SK-N-SH (cell line): ENCODE measurements at regions not wholly inside any gene's neighbourhood (a gene's known extent, or its start where the extent isn't known, plus 50 kb on each side); places are given as distances from the start of the nearest gene placed in this dataset.

Source experiments
- CTCF ChIA-PET: fragments of 300-600, 350-600 bp; formaldehyde crosslinking; extraction: SDS; loops from one replicate; lab custom pipeline; 2021; lab: Yijun Ruan, JAX
- POLR2A ChIA-PET: fragments of 350-600 bp; sonication (Branson Sonifier 250); formaldehyde crosslinking; extraction: SDS; loops from one replicate; lab custom pipeline; 2020; ENCODE audit warnings: antibody characterized with exemption, inconsistent platforms; lab: Yijun Ruan, JAX
- DNase-seq: peaks from one replicate; pipeline ENCODE4 v3.0.0; 2012
- H2AFZ ChIP-seq: fragments of 200-600 bp; sonication (generic); 2 replicates; pipeline ENCODE4 v1.8.1; 2016; ENCODE audit warnings: antibody characterized with exemption, mild to moderate bottlenecking, low read depth
- H3F3A ChIP-seq: fragments of 200-600 bp; sonication (generic); replicated peaks from 2 replicates; pipeline ENCODE3; 2016; ENCODE audit warnings: antibody characterized with exemption, mild to moderate bottlenecking; ENCODE audit not compliant: insufficient read depth
- H3K27ac ChIP-seq, 2 experiments: fragments of 200-500 bp in 1 of 2; fragments of 200-600 bp in 1 of 2; sonication (Bioruptor generic) in 1 of 2; sonication (generic), shearing (Covaris generic) in 1 of 2; 2 replicates each; pipeline versions ENCODE4 v1.5.1 to v1.6.1; 2014 to 2016; ENCODE audit warnings: low read depth in 2 of 2, inconsistent platforms in 1 of 2, low read length in 1 of 2, mild to moderate bottlenecking in 1 of 2, mixed read lengths in 1 of 2
- H3K27me3 ChIP-seq: fragments of 200-600 bp; sonication (generic), shearing (Covaris generic); 2 replicates; pipeline ENCODE4 v1.6.1; 2016; ENCODE audit warnings: mixed run types; ENCODE audit not compliant: insufficient read depth
- H3K36me3 ChIP-seq, 2 experiments: fragments of 200-500 bp in 1 of 2; fragments of 200-600 bp in 1 of 2; sonication (Bioruptor generic) in 1 of 2; sonication (generic) in 1 of 2; replicated peaks in 1 of 2; 2 replicates each; pipeline versions ENCODE3 to v1.5.1; 2014 to 2016; ENCODE audit warnings: low read length in 1 of 2, mild to moderate bottlenecking in 1 of 2; ENCODE audit not compliant: insufficient read depth in 2 of 2, control insufficient read depth in 1 of 2
- H3K4me1 ChIP-seq, 2 experiments: fragments of 200-500 bp in 1 of 2; fragments of 200-600 bp in 1 of 2; sonication (Bioruptor generic) in 1 of 2; sonication (generic), shearing (Covaris generic) in 1 of 2; 2 replicates each; pipeline versions ENCODE4 v1.5.1 to v1.6.1; 2014 to 2016; ENCODE audit warnings: low read depth in 1 of 2, low read length in 1 of 2, mixed run types in 1 of 2; ENCODE audit not compliant: insufficient read depth in 2 of 2, control insufficient read depth in 1 of 2
- H3K4me2 ChIP-seq: fragments of 200-600 bp; sonication (generic), shearing (Covaris generic); 2 replicates; pipeline ENCODE4 v1.6.1; 2017; ENCODE audit warnings: mixed run types
- H3K4me3 ChIP-seq, 2 experiments: fragments of 200-500 bp in 1 of 2; fragments of 200-600 bp in 1 of 2; sonication (Bioruptor generic) in 1 of 2; sonication (generic), shearing (Covaris generic) in 1 of 2; 2 replicates each; pipeline versions ENCODE4 v1.5.1 to v1.8.1; 2014 to 2016; ENCODE audit warnings: low read depth in 2 of 2, inconsistent platforms in 1 of 2, low read length in 1 of 2, mild to moderate bottlenecking in 1 of 2, mixed read lengths in 1 of 2, moderate library complexity in 1 of 2
- H3K79me2 ChIP-seq: fragments of 200-600 bp; sonication (generic); 2 replicates; pipeline ENCODE4 v1.8.1; 2017; ENCODE audit warnings: mild to moderate bottlenecking; ENCODE audit not compliant: insufficient read depth
- H3K9ac ChIP-seq: fragments of 200-600 bp; sonication (generic); 2 replicates; pipeline ENCODE4 v1.6.1; 2017; ENCODE audit warnings: mixed run types
- H3K9me2 ChIP-seq: fragments of 200-600 bp; sonication (generic); 2 replicates; pipeline ENCODE4 v1.6.1; 2017; ENCODE audit warnings: mixed run types
- H3K9me3 ChIP-seq: fragments of 200-600 bp; sonication (generic); 2 replicates; pipeline ENCODE4 v1.6.1; 2017; ENCODE audit warnings: mixed run types, mild to moderate bottlenecking, moderate library complexity
- H4K20me1 ChIP-seq: fragments of 200-600 bp; sonication (generic); 2 replicates; pipeline ENCODE4 v1.6.1; 2017; ENCODE audit warnings: mild to moderate bottlenecking, mixed run types; ENCODE audit not compliant: insufficient read depth
- EP300 ChIP-seq, 2 experiments: IDR thresholded peaks; 2 replicates each; pipeline versions ENCODE4 v1.4.0 to v1.6.1; 2012; ENCODE audit warnings: borderline replicate concordance in 1 of 2, low read depth in 1 of 2, low read length in 1 of 2
- EZH2phosphoT487 ChIP-seq: fragments of 200-600 bp; sonication (generic); IDR thresholded peaks from 2 replicates; pipeline ENCODE4 v1.6.1; 2017; ENCODE audit warnings: low read depth, mixed run types, mild to moderate bottlenecking, antibody characterized with exemption, moderate library complexity, borderline replicate concordance
- FOXJ3 ChIP-seq: sonication (generic); formaldehyde crosslinking; IDR thresholded peaks from 2 replicates; pipeline ENCODE4 v1.5.1; 2020; ENCODE audit warnings: mild to moderate bottlenecking, missing genetic modification reagents
- FOXM1 ChIP-seq: IDR thresholded peaks from 2 replicates; pipeline ENCODE4 v1.4.0; 2012; ENCODE audit warnings: low read depth, mild to moderate bottlenecking
- GATA2 ChIP-seq: sonication (generic); formaldehyde crosslinking; IDR thresholded peaks from 2 replicates; pipeline ENCODE4 v1.5.0; 2020; ENCODE audit warnings: mild to moderate bottlenecking, missing genetic modification reagents
- IRF3 ChIP-seq: fragments of 150-350 bp; IDR thresholded peaks from 2 replicates; pipeline ENCODE4 v1.6.1; 2016; ENCODE audit warnings: mild to moderate bottlenecking, low read depth, low read length
- JUND ChIP-seq: IDR thresholded peaks from 2 replicates; pipeline ENCODE4 v1.4.0; 2012
- MEF2A ChIP-seq: IDR thresholded peaks from 2 replicates; pipeline ENCODE4 v1.4.0; 2012; ENCODE audit warnings: low read depth, borderline replicate concordance
- REST ChIP-seq: IDR thresholded peaks from 2 replicates; pipeline ENCODE4 v1.6.1; 2012; ENCODE audit warnings: mild to moderate bottlenecking, low read depth, low read length, moderate library complexity
- SMC3 ChIP-seq: IDR thresholded peaks from 2 replicates; pipeline ENCODE4 v1.6.1; 2012; ENCODE audit warnings: low read depth, low read length, improper control_type of control experiment
- TAF1 ChIP-seq: IDR thresholded peaks from 2 replicates; pipeline ENCODE4 v1.6.1; 2012; ENCODE audit warnings: low read depth, mild to moderate bottlenecking, low read length, moderate library complexity, borderline replicate concordance
- ZBTB33 ChIP-seq: IDR thresholded peaks from 2 replicates; pipeline ENCODE4 v1.4.0; 2012; ENCODE audit warnings: low read depth, borderline replicate concordance
- WGBS: methylation state at CpG from one replicate; pipeline ENCODE4 v1.1.6; 2017; ENCODE audit warnings: low lambda C conversion rate; 5-methylcytosine and 5-hydroxymethylcytosine counted together

GRCh38 chr3:104723000-104723399 lies 643.7 kb upstream of the ALCAM start:
- CTCF ChIA-PET = no interaction called here
- Histone ChIP-seq H3F3A (no peaks in the 10 kb centered on the region), H3K9me3 (no peaks in the 10 kb centered on the region), H3K9ac (no peak overlapping the region), H3K27ac (no peak overlapping the region), H3K36me3 (no peaks in the 10 kb centered on the region)
- TF ChIP-seq FOXM1 = no peak
- no peak for TF ChIP-seq SMC3
- TF ChIP-seq REST = no peak
- TF ChIP-seq MEF2A = no peak
- TF ChIP-seq IRF3 = no peak
- no peak for TF ChIP-seq EP300 (IDR thresholded peaks at IDR 0.05; ENCODE audit: borderline replicate concordance in 1 of 2, low read depth in 1 of 2, low read length in 1 of 2)
- no peak for TF ChIP-seq FOXJ3
- TF ChIP-seq EZH2phosphoT487 = no peak
- TF ChIP-seq, all 33 proteins: peak for 0
- Histone ChIP-seq H3K9me2 (no peaks in the 10 kb centered on the region), H3K79me2 (no peaks in the 10 kb centered on the region), H3K4me1 (no peaks in the 10 kb centered on the region), H3K4me3 (no peak overlapping the region), H2AFZ (no peak overlapping the region), H4K20me1 (no peaks in the 10 kb centered on the region), H3K4me2 (no peak overlapping the region), H3K27me3 (no peaks in the 10 kb centered on the region)
- WGBS = 69% methylated on average over 4 of the region's 4 CpGs
- POLR2A ChIA-PET = no interaction called here
- no peak for DNase-seq

GRCh38 chr3:104731074-104731473 lies 635.6 kb upstream of the ALCAM start:
- Histone ChIP-seq H2AFZ (no peak overlapping the region), H3F3A (no peaks in the 10 kb centered on the region), H4K20me1 (no peaks in the 10 kb centered on the region), H3K27me3 (no peaks in the 10 kb centered on the region), H3K4me3 (no peak overlapping the region), H3K9me3 (no peaks in the 10 kb centered on the region), H3K9me2 (no peaks in the 10 kb centered on the region), H3K79me2 (no peaks in the 10 kb centered on the region), H3K9ac (no peak overlapping the region), H3K4me1 (no peaks in the 10 kb centered on the region), H3K36me3 (no peaks in the 10 kb centered on the region), H3K4me2 (no peak overlapping the region), H3K27ac (no peak overlapping the region)
- ChIA-PET POLR2A (no interaction called here), CTCF (interaction anchor here (0.7 kb wide), 1 partner anchor 1608 kb away, joined by 3 read pairs; no protein-coding TSS in a partner anchor)
- TF ChIP-seq GATA2 (CRISPR knock-in tag) (no peak), JUND (no peak), TAF1 (no peak), ZBTB33 (no peak)
- no peak for DNase-seq
- WGBS = 59% methylated on average over 3 of the region's 3 CpGs
